CD4-positive, alpha-beta T cell treated with Interleukin-15 for 1 hour (primary cell): ENCODE measurements at regions not wholly inside any gene's neighbourhood (a gene's known extent, or its start where the extent isn't known, plus 50 kb on each side); places are given as distances from the start of the nearest gene placed in this dataset.
"Not testable (repeated sequence)": the region's sequence is repeated elsewhere in the genome, so short reads cannot be mapped to it uniquely, and the experiment has no call there.

Experiments used
- DNase-seq: peaks from one replicate; pipeline ENCODE4 v3.0.0-alpha.2; 2020

DNA sequence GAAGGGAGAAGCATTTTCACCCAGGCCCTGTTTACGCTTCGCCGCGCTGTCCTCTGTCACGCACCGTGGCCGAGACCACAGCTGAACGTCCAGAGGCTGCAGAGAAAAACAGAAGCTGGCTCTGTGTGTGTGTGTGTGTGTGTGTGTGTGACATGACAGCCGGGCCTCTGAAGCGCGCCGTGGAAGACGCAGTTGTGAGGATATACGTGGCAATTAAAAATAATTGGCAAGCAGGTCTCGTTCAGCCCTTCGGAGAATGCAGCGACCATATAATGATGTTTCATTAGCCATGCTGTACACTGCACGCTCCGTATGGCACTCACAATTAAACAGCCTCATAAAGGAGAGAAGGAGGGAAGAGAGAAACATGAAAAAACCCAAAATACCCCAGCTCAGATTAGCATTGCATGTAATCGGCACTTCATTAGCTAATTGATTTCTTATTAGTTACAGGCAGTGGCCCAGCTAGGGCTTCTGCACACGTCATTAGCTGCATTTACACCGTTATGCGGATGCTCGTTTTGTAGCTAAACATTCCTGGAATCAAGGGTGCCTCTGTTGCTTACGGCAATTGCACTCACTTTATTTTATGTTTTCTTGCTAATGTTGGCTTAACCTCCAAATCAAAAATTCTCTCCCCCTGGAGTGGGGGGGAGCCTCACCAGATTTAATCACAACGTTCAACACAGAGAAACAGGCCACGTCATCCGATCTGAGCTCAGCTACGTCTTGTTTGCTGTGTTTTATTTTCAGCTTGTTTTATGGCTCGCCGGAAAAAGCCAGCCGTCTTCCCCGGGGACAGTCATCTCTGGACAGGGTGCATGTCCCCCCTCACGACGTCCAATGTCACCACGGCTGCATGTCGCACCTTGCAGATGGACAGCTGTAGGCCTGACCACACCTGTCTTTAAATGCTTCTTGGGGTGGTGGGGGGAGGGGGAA lies 74.6 kb upstream of the SHOX start:
- DNase-seq: no peak

DNA sequence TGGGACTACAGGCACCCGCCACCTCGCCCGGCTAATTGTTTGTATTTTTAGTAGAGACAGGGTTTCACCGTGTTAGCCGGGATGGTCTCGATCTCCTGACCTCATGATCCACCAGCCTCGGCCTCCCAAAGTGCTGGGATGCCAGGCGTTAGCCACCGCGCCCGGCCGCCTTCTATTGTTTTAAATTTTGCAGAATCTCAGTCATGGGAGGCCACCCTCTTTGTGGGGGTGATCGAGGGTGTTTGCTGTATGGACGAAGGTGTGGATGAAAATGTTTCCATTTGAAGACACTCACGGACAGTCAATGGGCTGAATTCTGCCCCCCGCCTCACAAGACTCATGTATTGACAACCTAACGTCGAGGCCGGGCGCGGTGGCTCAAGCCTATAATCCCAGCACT lies 73.0 kb upstream of the SHOX start:
- not testable (repeated sequence) for DNase-seq

GRCh38 chrX:559282-559681 lies 71.3 kb upstream of the SHOX start:
- DNase-seq: not testable (repeated sequence)

- no peak for DNase-seq
These were observed 62.7 kb upstream of the SHOX start for GRCh38 chrX:567891-568290.

DNA sequence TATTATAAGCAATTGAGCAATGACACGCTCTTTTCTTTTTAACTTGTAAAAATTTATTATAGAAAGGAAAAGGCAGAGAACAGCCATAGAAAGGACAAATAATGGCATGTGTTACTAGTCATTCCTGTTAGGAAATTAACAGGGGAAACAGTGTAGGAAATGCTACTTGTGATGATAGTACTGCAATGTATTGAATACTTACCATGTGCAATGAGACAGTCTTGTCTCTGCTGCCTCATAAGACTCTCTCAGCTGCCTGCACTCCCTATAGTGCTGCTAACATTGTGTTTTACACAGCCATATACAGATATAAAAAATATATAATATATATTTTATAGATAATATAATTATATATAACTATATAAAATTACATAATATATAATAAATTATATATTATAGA lies 62.3 kb upstream of the SHOX start:
- no peak for DNase-seq

- DNase-seq: no peak
These were observed 58.0 kb upstream of the SHOX start for GRCh38 chrX:572538-573124.

DNA sequence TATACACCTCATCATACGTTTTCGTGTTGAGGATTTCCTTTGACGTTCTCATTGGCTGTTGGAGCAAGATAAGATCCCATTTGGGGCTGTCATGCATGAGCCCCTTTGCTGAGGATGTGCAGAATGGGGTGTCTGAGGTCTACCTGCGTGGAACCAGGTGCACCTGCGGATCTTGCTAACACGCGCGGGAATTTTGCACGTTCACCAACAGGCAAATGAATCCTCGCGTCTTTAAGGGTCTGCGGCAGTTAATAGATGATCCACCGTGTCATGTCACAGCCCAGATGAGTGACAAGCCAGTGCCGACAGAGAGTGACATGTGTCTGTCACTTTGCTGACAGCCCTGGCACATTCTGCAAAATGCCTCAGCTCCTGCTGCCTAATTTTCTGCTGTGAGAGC lies 56.3 kb upstream of the SHOX start:
- no peak for DNase-seq

DNA sequence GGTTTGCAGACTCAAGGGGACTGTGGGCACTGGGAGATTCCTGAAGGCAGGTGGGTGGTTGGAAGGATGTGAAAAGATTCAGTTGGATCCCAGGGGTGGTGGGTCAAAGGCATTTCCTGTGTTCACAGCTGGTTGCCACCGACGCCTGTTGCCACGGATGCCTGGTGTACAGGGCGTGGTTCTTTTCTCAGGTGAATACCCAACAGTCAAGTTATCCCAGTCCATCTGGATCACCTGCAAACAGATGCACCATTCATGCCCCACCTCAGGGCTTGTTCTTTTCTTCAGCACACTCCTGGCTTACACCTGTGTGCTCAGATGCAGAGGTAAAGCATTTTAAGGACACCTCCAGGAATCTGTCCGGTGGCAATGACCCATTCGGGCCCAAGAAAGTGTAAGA lies 55.8 kb upstream of the SHOX start:
- DNase-seq: no peak

DNA sequence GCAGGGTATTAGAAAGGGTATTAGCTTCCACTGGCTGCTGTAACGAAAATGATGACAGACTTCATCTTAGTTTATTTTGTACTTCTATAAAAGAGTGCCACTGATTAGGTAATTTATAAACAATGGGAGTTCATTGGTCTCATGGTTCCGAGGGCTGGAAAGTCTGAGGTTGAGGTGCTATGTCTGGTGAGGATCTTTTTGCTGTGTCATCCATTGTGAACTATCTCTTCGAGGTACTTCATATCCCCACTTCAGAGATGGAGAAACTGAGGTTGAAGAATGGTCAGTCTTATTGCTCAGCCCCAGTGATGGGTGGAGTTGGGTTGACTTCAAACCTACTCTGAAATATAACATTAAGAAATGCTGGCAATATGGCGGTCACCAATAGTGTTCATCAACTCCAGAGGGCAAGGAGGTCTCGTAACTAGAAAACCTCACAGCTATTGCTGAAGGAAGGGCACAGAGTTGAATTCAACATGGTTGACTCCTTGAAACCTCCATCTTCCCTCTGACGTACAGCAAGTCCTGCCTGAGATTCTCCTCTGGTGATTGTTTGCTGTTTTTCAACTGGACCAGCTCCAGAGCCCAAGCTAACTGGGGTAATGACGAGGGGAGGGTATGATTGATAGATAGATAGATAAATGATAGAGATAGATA lies 53.6 kb upstream of the SHOX start:
- no peak for DNase-seq

DNA sequence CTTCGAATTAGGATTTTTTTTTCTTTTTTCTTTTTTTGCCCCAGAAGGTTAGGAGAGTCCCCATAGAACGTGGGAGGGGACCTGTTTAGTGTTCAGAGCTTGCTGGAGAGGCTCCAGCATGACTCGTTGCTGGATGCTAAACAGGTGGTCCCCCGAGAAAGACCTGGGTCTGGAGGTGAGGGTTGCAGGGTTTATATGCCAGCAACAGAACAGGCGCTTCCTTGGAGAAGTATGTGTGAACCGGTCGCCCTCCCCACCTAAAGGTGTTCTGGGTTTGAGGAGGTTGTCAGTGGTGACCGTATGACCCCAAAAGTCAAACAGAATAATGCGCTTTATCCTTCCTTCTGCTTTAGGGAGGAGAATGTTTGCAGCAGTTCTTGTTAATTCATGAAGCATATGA lies 52.1 kb upstream of the SHOX start:
- DNase-seq: no peak

DNA sequence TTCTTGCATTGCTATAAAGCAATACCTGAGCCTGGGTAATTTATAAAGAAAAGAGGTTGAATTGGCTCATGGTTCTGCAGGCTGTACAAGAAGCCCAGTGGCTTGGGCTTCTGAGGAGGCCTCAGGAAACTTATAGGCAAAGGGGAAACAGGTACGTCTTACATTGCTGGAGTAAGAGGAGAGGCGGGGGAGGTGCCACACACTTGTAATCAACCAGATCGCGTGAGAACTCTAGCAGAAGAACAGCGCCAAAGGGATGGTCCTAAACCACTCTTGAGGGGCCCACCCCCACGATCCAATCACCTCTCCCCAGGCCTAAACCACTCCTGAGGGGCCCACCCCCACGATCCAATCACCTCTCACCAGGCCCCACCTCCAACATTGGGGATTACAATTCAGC lies 50.6 kb upstream of the SHOX start:
- DNase-seq: no peak
